ENCODE measurements at regions not wholly inside any gene's neighbourhood (a gene's known extent, or its start where the extent isn't known, plus 50 kb on each side); places are given as distances from the start of the nearest gene placed in this dataset.

GRCh38 chr13:34249546-34250039 lies 431.6 kb downstream of the RFC3 start:
- TF ChIP-seq CTCF (IDR thresholded peaks at IDR 0.05): no peak
- TF ChIP-seq ZFX (IDR thresholded peaks at IDR 0.05; ENCODE audit: borderline replicate concordance): no peak
- no peak overlapping the region for H3K27ac ChIP-seq

GRCh38 chr13:34250151-34250670 lies 432.3 kb downstream of the RFC3 start:
- no peak for TF ChIP-seq CTCF (IDR thresholded peaks at IDR 0.05)
- TF ChIP-seq ZFX (IDR thresholded peaks at IDR 0.05; ENCODE audit: borderline replicate concordance): no peak
- H3K27ac ChIP-seq: no peak overlapping the region

GRCh38 chr13:34254366-34254765 lies 436.4 kb downstream of the RFC3 start:
- TF ChIP-seq ZFX (IDR thresholded peaks at IDR 0.05; ENCODE audit: borderline replicate concordance) (no peak), CTCF (IDR thresholded peaks at IDR 0.05) (no peak)
- H3K27ac ChIP-seq: no peak overlapping the region

GRCh38 chr13:34255711-34256110 lies 437.8 kb downstream of the RFC3 start:
- TF ChIP-seq ZFX (IDR thresholded peaks at IDR 0.05; ENCODE audit: borderline replicate concordance): no peak
- no peak for TF ChIP-seq CTCF (IDR thresholded peaks at IDR 0.05)
- H3K27ac ChIP-seq: no peak overlapping the region

- no peak for TF ChIP-seq ZFX (IDR thresholded peaks at IDR 0.05; ENCODE audit: borderline replicate concordance)
- TF ChIP-seq CTCF (IDR thresholded peaks at IDR 0.05): no peak
These were observed 438.3 kb downstream of the RFC3 start for GRCh38 chr13:34256236-34256635.

GRCh38 chr13:34257966-34258365 lies 440.0 kb downstream of the RFC3 start:
- TF ChIP-seq CTCF (IDR thresholded peaks at IDR 0.05) (no peak), ZFX (IDR thresholded peaks at IDR 0.05; ENCODE audit: borderline replicate concordance) (no peak)
- H3K27ac ChIP-seq: no peak overlapping the region

More at GRCh38 chr13:34256236-34256635, 438.3 kb downstream of the RFC3 start:
- no peak overlapping the region for H3K27ac ChIP-seq

- no peak overlapping the region for H3K27ac ChIP-seq
- TF ChIP-seq ZFX (IDR thresholded peaks at IDR 0.05; ENCODE audit: borderline replicate concordance) (no peak), CTCF (IDR thresholded peaks at IDR 0.05) (no peak)
These were observed 440.9 kb downstream of the RFC3 start for GRCh38 chr13:34258646-34259386.

Data from 22Rv1 (cell line).